ENCODE measurements at regions not wholly inside any gene's neighbourhood (a gene's known extent, or its start where the extent isn't known, plus 50 kb on each side); places are given as distances from the start of the nearest gene placed in this dataset.
"Not testable (repeated sequence)": the region's sequence is repeated elsewhere in the genome, so short reads cannot be mapped to it uniquely, and the experiment has no call there.

- no peak for DNase-seq (ENCODE audit: low spot score)
- intact Hi-C loops (cut with DNase I): no loop called here
These were observed 295.8 kb downstream of the MAGEB5 start for GRCh38 chrX:26511589-26512363.

- intact Hi-C loops (cut with DNase I): loop anchor here in 1 of 2 donors (10.0 kb wide), 1 partner anchor 394 kb away; no protein-coding TSS in a partner anchor
These were observed 255.0 kb downstream of the MAGEB5 start for GRCh38 chrX:26470941-26471340.

GRCh38 chrX:26466387-26466786, 250.4 kb downstream of the MAGEB5 start:
- no peak for DNase-seq (ENCODE audit: low spot score)
- intact Hi-C loops (cut with DNase I): no loop called here

More at GRCh38 chrX:26470941-26471340, 255.0 kb downstream of the MAGEB5 start:
- no peak for DNase-seq (ENCODE audit: low spot score)

- intact Hi-C loops (cut with DNase I): no loop called here
- no peak for DNase-seq (ENCODE audit: low spot score)
These were observed 229.3 kb downstream of the MAGEB5 start for GRCh38 chrX:26445288-26445687.

GRCh38 chrX:26444417-26444816, 228.4 kb downstream of the MAGEB5 start:
- DNase-seq (ENCODE audit: low spot score); intact Hi-C loops (cut with DNase I): not testable (repeated sequence)

- no peak for DNase-seq (ENCODE audit: low spot score)
These were observed 226.4 kb downstream of the MAGEB5 start for GRCh38 chrX:26442340-26442739.

GRCh38 chrX:26414534-26414933, 198.6 kb downstream of the MAGEB5 start:
- intact Hi-C loops (cut with DNase I): no loop called here
- no peak for DNase-seq (ENCODE audit: low spot score)

More at GRCh38 chrX:26442340-26442739, 226.4 kb downstream of the MAGEB5 start:
- intact Hi-C loops (cut with DNase I): no loop called here

- intact Hi-C loops (cut with DNase I): no loop called here
- DNase-seq (ENCODE audit: low spot score): no peak
These were observed 195.1 kb downstream of the MAGEB5 start for GRCh38 chrX:26411045-26411444.

GRCh38 chrX:26409636-26410035, 193.7 kb downstream of the MAGEB5 start:
- intact Hi-C loops (cut with DNase I): no loop called here
- DNase-seq (ENCODE audit: low spot score): no peak

- intact Hi-C loops (cut with DNase I): no loop called here
- DNase-seq (ENCODE audit: low spot score): no peak
These were observed 171.9 kb downstream of the MAGEB5 start for GRCh38 chrX:26387906-26388305.

- intact Hi-C loops (cut with DNase I): no loop called here
- DNase-seq (ENCODE audit: low spot score): no peak
These were observed 160.2 kb downstream of the MAGEB5 start for GRCh38 chrX:26376037-26376708.

GRCh38 chrX:26375346-26375745, 159.4 kb downstream of the MAGEB5 start:
- DNase-seq (ENCODE audit: low spot score): no peak
- intact Hi-C loops (cut with DNase I): no loop called here

- no peak for DNase-seq (ENCODE audit: low spot score)
- intact Hi-C loops (cut with DNase I): no loop called here
These were observed 157.9 kb downstream of the MAGEB5 start for GRCh38 chrX:26373829-26374228.

GRCh38 chrX:26352891-26353430, 137.0 kb downstream of the MAGEB5 start:
- intact Hi-C loops (cut with DNase I): no loop called here

GRCh38 chrX:26347171-26347570, 131.2 kb downstream of the MAGEB5 start:
- intact Hi-C loops (cut with DNase I): no loop called here
- DNase-seq (ENCODE audit: low spot score): no peak

More at GRCh38 chrX:26352891-26353430, 137.0 kb downstream of the MAGEB5 start:
- no peak for DNase-seq (ENCODE audit: low spot score)

GRCh38 chrX:26334232-26334631, 118.3 kb downstream of the MAGEB5 start:
- intact Hi-C loops (cut with DNase I): no loop called here
- no peak for DNase-seq (ENCODE audit: low spot score)

GRCh38 chrX:26328608-26329319, 112.8 kb downstream of the MAGEB5 start:
- intact Hi-C loops (cut with DNase I): no loop called here
- no peak for DNase-seq (ENCODE audit: low spot score)

GRCh38 chrX:26309262-26309661, 93.3 kb downstream of the MAGEB5 start:
- no peak for DNase-seq (ENCODE audit: low spot score)
- intact Hi-C loops (cut with DNase I): no loop called here

- DNase-seq (ENCODE audit: low spot score): no peak
- intact Hi-C loops (cut with DNase I): no loop called here
These were observed 79.5 kb downstream of the MAGEB5 start for GRCh38 chrX:26295425-26295824.

- DNase-seq (ENCODE audit: low spot score): no peak
- intact Hi-C loops (cut with DNase I): no loop called here
These were observed 70.9 kb downstream of the MAGEB5 start for GRCh38 chrX:26286836-26287235.
